ENCODE measurements at regions not wholly inside any gene's neighbourhood (a gene's known extent, or its start where the extent isn't known, plus 50 kb on each side); places are given as distances from the start of the nearest gene placed in this dataset.

- H3K4me1 Mint-ChIP-seq (ENCODE audit: low read depth) = no peaks in the 10 kb centered on the region
- no peak for TF ChIP-seq CTCF (IDR thresholded peaks at IDR 0.05)
- no peaks in the 10 kb centered on the region; the same call in 1 of the 2 replicates for H3K9me3 Mint-ChIP-seq
- no peak overlapping the region for H3K27ac Mint-ChIP-seq
- DNase-seq = no peak
- H3K4me3 Mint-ChIP-seq = no peak overlapping the region
- peaks cover 2% of the 10 kb centered on the region; the same call in 1 of the 2 replicates for H3K27me3 Mint-ChIP-seq (ENCODE audit: insufficient read depth)
- no peaks in the 10 kb centered on the region for H3K36me3 Mint-ChIP-seq (ENCODE audit: low read depth)
These were observed 404.4 kb upstream of the MGAT4C start for GRCh38 chr12:86660488-86661147.

DNA sequence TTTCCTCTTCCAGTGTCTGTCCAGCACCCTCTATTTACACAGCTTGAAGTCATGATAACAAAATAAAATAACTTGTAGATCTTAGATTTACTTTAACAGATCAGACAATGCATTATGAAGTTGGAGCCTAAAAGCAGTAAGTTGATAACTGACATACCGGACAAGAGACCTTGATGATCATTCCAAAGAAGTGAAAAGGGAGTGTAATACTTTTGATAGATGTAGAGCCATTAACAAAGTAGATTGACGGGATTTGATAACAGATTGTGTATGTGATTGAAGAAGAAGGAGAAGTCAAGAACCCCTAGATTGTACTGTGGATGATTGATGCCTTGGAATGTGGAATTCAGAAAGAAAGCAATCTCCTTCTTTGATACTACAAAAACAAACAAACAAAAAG lies 403.8 kb upstream of the MGAT4C start:
- no peak for TF ChIP-seq CTCF (IDR thresholded peaks at IDR 0.05)
- no peak for DNase-seq
- Mint-ChIP-seq H3K9me3 (no peaks in the 10 kb centered on the region; the same call in 1 of the 2 replicates), H3K4me3 (no peak overlapping the region), H3K36me3 (ENCODE audit: low read depth) (no peaks in the 10 kb centered on the region), H3K4me1 (ENCODE audit: low read depth) (no peaks in the 10 kb centered on the region), H3K27me3 (ENCODE audit: insufficient read depth) (peaks cover 2% of the 10 kb centered on the region; the same call in 1 of the 2 replicates), H3K27ac (no peak overlapping the region)

DNA sequence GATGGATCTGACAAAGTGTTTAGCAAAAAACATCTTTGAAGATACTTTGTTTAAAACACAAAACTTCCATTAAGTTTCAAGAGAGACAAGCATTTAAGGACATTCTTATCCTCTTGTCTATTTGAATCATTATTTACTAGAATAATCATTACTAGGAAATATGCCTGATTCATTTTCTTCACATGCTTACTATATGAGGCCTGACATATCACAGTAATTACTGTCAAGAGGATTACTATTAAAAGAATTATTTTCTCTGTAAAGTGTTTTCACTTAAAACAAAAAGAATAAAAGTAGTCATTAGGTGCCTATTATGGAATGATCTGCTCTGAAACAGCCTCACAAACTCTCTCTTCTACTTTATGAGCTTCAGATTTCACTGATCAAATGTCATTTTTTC lies 402.1 kb upstream of the MGAT4C start:
- Mint-ChIP-seq H3K36me3 (ENCODE audit: low read depth) (no peaks in the 10 kb centered on the region), H3K4me1 (ENCODE audit: low read depth) (no peaks in the 10 kb centered on the region), H3K9me3 (no peaks in the 10 kb centered on the region), H3K27ac (no peak overlapping the region), H3K4me3 (no peak overlapping the region), H3K27me3 (ENCODE audit: insufficient read depth) (no peaks in the 10 kb centered on the region)
- no peak for TF ChIP-seq CTCF (IDR thresholded peaks at IDR 0.05)
- DNase-seq = no peak

GRCh38 chr12:86647800-86648199 lies 391.6 kb upstream of the MGAT4C start:
- H3K4me1 Mint-ChIP-seq (ENCODE audit: low read depth) = no peaks in the 10 kb centered on the region

DNA sequence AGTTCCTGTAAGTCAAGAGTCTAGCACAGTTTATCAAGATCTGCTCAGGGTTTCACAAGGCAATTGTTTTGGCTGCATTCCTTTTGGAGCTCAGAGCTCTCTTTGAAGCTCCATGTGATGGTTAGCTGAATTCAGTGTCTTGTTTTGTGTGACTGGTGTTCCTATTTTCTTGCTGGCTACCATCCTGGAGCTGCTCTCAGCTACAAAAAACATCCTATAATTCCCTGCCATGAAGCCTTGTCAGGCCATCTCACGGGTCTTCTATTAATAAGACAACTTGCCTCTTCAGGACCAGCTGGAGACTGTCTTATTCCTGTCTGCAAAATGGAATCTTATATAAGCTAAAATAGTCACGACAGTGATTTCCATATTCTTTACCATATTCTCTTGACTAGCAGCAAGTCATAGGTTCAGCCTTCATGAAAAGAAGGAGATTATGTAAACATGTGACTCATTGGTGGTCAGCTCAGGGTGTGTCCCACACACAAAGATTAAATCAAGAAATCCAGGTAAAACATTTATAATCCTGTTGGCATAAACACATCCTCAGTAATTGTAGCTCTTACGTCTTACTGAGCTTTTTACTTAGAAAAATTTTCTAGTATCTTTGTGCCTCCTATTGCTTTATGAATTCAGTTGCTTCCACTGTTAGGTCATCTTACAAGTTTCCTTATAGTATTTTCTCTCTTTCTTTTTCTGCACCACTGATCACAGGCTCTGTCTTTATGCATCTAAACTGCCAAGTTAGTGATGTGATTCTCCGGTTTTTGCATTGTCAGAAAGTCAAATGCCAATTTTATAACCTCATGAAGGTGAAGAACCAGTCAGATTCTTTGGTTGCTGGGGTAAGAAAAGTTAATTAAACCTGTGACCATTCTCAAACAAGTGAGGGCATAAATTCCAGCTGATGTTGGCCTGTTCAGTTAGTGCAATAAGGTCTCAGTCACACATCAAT lies 378.5 kb upstream of the MGAT4C start:
- peaks cover 12% of the 10 kb centered on the region for H3K9me3 Mint-ChIP-seq
- no peaks in the 10 kb centered on the region for H3K36me3 Mint-ChIP-seq (ENCODE audit: low read depth)
- no peak for TF ChIP-seq CTCF (IDR thresholded peaks at IDR 0.05)
- DNase-seq = no peak
- H3K27me3 Mint-ChIP-seq (ENCODE audit: insufficient read depth) = no peaks in the 10 kb centered on the region
- no peaks in the 10 kb centered on the region for H3K4me1 Mint-ChIP-seq (ENCODE audit: low read depth)
- no peak overlapping the region for H3K27ac Mint-ChIP-seq
- H3K4me3 Mint-ChIP-seq = no peak overlapping the region

More at GRCh38 chr12:86647800-86648199, 391.6 kb upstream of the MGAT4C start:
- no peak overlapping the region for H3K27ac Mint-ChIP-seq
- no peak overlapping the region for H3K4me3 Mint-ChIP-seq
- DNase-seq = no peak
- no peaks in the 10 kb centered on the region for H3K27me3 Mint-ChIP-seq (ENCODE audit: insufficient read depth)
- H3K9me3 Mint-ChIP-seq = peaks cover 4% of the 10 kb centered on the region; the same call in 1 of the 2 replicates
- H3K36me3 Mint-ChIP-seq (ENCODE audit: low read depth) = no peaks in the 10 kb centered on the region
- no peak for TF ChIP-seq CTCF (IDR thresholded peaks at IDR 0.05)
